ENCODE measurements at regions not wholly inside any gene's neighbourhood (a gene's known extent, or its start where the extent isn't known, plus 50 kb on each side); places are given as distances from the start of the nearest gene placed in this dataset.
"Not testable (repeated sequence)": the region's sequence is repeated elsewhere in the genome, so short reads cannot be mapped to it uniquely, and the experiment has no call there.

DNA sequence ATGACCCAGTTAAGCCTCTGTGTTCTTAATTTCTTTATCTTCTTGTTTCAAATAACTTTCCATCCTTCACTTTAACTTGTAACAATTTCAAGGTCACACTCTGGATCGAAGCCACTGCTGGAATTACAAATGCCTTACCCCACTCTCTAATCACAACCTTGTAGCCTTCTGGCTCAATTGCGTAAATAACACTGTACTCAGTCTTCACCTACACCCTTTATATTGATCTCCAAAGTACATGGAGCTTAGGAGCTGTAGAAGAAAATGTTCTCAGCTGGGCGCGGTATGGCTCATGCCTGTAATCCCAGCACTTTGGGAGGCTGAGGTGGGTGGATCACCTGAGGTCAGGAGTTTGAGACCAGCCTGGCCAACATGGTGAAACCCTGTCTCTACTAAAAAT, 164.3 kb upstream of the NPSR1 start:
- no peak for DNase-seq

- no peak for DNase-seq
These were observed 160.8 kb upstream of the NPSR1 start for GRCh38 chr7:34497153-34497777.

GRCh38 chr7:34501156-34501555, 156.9 kb upstream of the NPSR1 start:
- DNase-seq: no peak

GRCh38 chr7:34507191-34507590, 150.8 kb upstream of the NPSR1 start:
- no peak for DNase-seq

DNA sequence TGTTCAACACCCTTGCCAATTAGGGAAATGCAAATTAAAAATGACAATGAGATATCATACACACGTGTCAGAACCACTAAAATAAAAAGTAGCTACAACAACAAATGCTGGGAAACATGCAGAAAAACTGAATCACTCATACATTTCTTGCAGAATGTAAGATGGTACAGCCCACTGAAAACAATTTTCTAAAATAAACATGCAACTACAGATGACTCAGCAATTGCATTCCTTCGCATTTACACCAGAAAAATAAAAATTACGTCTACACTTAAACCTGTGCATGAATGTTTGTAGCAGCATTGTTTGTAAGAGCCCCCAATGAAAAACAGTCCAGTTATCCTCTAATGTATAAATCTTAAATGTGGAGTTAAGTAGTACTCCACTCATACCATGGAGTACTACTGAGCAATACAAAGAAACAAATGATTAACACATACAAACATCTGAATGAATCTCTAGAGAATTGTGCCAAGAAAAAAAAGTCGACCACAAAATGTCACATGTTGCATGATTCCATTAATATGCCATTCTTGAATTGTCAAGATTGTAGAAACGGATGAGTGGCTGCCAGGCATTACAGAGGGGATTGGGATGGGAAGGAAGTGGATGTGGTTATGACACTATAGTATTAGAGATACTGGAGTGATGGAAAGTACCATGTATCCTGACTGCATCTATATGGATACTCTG, 134.6 kb upstream of the NPSR1 start:
- DNase-seq: no peak

DNA sequence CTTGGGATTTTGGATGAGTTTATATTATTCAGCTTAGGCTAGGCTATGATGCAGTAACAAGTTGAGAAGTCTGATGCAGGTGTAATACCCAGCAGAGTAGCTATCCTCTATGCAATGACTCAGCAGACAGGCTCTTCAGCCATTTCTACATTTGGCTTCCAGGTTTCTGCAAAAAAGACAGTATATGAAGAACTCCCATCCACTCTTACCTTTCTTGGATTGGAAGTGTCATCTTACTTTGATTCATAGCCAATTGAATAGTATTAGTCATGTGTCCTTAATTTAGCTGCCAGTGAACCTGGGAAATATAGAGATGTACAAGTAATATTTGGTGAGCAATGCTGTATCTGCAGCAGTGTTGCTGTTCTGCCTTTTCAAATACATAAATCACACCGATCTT, 127.8 kb upstream of the NPSR1 start:
- DNase-seq: no peak

DNA sequence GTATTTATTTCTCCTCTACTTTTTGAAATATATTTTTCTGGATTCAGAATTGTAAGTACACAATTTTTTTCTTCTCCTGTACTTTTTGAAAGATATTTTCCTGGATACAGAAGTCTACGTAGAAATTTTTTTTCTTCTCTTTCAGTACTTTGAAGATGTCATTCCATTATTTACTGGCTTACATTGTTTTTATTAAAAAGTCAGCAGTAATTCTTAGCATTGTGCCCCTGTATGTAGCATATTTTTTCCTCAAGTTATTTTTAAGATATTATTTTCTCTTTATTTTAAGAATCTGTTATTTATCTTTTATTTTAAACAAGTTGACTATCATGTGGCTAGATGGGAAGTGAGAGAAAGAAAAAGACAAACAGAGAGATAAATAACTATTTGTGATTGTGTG, 119.0 kb upstream of the NPSR1 start:
- no peak for DNase-seq

- no peak for DNase-seq
These were observed 113.4 kb upstream of the NPSR1 start for GRCh38 chr7:34544621-34545020.

GRCh38 chr7:34550996-34551395, 107.0 kb upstream of the NPSR1 start:
- DNase-seq: no peak

- DNase-seq: no peak
These were observed 105.5 kb upstream of the NPSR1 start for GRCh38 chr7:34552502-34552901.

- no peak for DNase-seq
These were observed 100.0 kb upstream of the NPSR1 start for GRCh38 chr7:34558022-34558421.

- no peak for DNase-seq
These were observed 93.9 kb upstream of the NPSR1 start for GRCh38 chr7:34564091-34564490.

GRCh38 chr7:34567906-34568305, 90.1 kb upstream of the NPSR1 start:
- DNase-seq: no peak

GRCh38 chr7:34569975-34570699, 87.9 kb upstream of the NPSR1 start:
- DNase-seq: no peak

DNA sequence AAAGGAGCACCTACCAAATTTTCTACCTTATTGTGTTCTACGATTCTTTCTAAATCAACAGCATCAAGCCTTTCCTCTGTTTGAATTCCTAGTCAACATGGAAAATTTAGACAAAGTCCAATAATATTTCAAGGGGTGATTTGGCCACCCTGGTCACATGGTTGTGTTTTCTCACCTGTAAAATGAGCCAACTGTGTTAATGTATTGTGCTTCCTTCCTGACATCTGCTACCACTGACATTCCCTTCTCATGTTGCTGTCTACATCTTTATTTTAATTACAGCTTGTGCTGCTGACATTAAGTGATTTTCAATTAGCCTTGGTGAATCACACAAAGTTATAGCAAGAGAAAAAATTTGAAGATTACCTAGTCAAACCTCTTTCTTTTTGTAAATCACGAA, 83.0 kb upstream of the NPSR1 start:
- DNase-seq: no peak

DNA sequence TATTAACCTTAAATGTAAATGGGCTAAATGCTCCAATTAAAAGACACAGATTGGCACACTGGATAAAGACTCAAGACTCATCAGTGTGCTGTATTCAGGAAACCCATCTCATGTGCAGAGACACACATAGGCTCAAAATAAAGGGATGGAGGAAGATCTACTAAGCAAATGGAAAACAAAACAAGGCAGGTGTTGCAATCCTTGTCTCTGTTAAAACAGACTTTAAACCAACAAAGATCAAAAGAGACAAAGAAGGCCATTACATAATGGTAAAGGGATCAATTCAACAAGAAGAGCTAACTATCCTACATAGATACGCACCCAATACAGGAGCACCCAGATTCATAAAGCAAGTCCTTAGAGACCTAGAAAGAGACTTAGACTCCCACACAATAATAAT, 80.1 kb upstream of the NPSR1 start:
- not testable (repeated sequence) for DNase-seq

GRCh38 chr7:34581698-34582097, 76.3 kb upstream of the NPSR1 start:
- DNase-seq: not testable (repeated sequence)

DNA sequence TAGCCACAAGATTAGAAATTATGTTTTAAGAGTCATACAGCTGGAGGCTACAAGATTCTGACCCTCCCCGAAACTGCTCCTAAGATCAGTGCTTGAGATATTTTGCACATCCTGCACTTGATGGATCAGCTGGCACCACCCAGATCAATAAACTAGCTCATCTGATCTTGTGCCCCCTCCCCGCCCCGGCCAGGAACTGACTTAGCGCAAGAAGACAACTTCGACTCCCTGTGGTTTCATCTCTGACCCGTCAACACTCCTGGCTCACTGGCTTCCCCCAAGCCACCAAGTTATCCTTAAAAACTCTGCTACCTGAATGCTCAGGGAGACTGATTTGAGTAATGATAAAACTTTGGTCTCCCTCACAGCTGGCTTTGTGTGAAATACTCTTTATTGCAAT, 73.5 kb upstream of the NPSR1 start:
- no peak for DNase-seq

GRCh38 chr7:34596887-34597286, 61.1 kb upstream of the NPSR1 start:
- no peak for DNase-seq

GRCh38 chr7:34603711-34604444, 54.1 kb upstream of the NPSR1 start:
- DNase-seq: no peak

All from NCI-H187 treated with DMSO at 0.1 percent for 48 hours (cell line).